Esophagus squamous epithelium (tissue), 5 donors: ENCODE measurements at regions not wholly inside any gene's neighbourhood (a gene's known extent, or its start where the extent isn't known, plus 50 kb on each side); places are given as distances from the start of the nearest gene placed in this dataset.

ENCODE experiments used
- DNase-seq: peaks from one replicate; lab custom pipeline; 2025; lab: John Stamatoyannopoulos, UW
- H3K27ac ChIP-seq, 4 donors: fragments of 200-600 bp; sonication (generic); one replicate each; pipeline ENCODE4 v1.5.1; 2016 to 2019; ENCODE audit warnings: mild to moderate bottlenecking in 1 of 4
- H3K27me3 ChIP-seq, 4 donors: fragments of 200-600 bp; sonication (generic); 1 replicate in 3 of 4; 2 replicates in 1 of 4; pipeline versions ENCODE4 v1.5.1 to v1.6.0; 2017 to 2021; ENCODE audit warnings: antibody characterized with exemption in 1 of 4
- H3K36me3 ChIP-seq, 3 donors: fragments of 200-600 bp; sonication (generic); one replicate each; pipeline ENCODE4 v1.5.1; 2016 to 2019
- H3K4me1 ChIP-seq, 3 donors: fragments of 200-600 bp; sonication (generic); one replicate each; pipeline ENCODE4 v1.5.1; 2017 to 2019
- H3K4me3 ChIP-seq, 4 donors: fragments of 200-600 bp; sonication (generic); 1 replicate in 3 of 4; 2 replicates in 1 of 4; pipeline ENCODE4 v1.5.1; 2016 to 2019; ENCODE audit warnings: mild to moderate bottlenecking in 2 of 4, moderate library complexity in 1 of 4
- H3K9me3 ChIP-seq, 3 donors: fragments of 200-600 bp; sonication (generic); one replicate each; pipeline ENCODE4 v1.5.1; 2016 to 2019
- POLR2A ChIP-seq, 4 donors: fragments of 450-650 bp; IDR thresholded peaks; one replicate each; pipeline ENCODE4 v1.6.1; 2017; ENCODE audit warnings: antibody characterized with exemption in 4 of 4, mild to moderate bottlenecking in 4 of 4, moderate library complexity in 3 of 4
- WGBS, 2 donors: methylation state at CpG; one replicate each; pipeline ENCODE4 v1.1.5; 2018; 5-methylcytosine and 5-hydroxymethylcytosine counted together
- intact Hi-C: fragments of 100-400 bp; cut with DNase I; formaldehyde crosslinking; loops from one replicate; pipeline ENCODE4 v1.15.0; 2022
- TF ChIP-seq, protein P1 (sequence below), 6 experiments: fragments of 450-650 bp in 4 of 6; fragments of 200-600 bp in 2 of 6; sonication (generic) in 2 of 6; IDR thresholded peaks; one replicate each; pipeline ENCODE4 v1.5.1; 2016 to 2019; ENCODE audit warnings: antibody characterized with exemption in 6 of 6, mild to moderate bottlenecking in 4 of 6, moderate library complexity in 4 of 6
- donor health status: DM: yes; HTN: yes; CAD: no.

- WGBS, 2 donors, result 56 to 82% methylated on average over 2 of the region's 2 CpGs
Measured at GRCh38 chr2:236510034-236510433, 59.6 kb upstream of the ACKR3 start.

DNA sequence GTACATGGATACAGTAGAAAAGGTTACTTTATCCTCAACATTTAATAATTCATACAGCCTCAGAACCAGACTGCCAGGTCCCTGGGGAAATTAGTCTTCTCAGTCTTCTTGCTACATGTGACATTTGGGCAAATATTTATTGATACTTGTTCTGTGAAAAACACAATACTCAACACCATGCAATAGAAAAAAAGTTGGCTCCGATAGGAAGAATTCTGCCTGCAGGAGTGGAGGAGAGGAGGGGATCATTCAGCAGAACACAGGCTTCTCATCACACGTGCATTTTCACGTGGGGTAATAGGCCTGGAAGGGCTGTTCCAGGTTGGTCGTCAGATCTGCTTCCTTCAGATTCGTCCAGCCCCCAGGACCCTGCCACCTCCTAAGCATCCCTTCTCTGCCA is 58.4 kb upstream of the ACKR3 start:
- H3K4me3 ChIP-seq, result no peak overlapping the region
- H3K27me3 ChIP-seq, result peaks cover 0 to 22% (median 0%) of the 10 kb centered on the region in 4 donors
- H3K27ac ChIP-seq, result no peak overlapping the region
- no peaks in the 10 kb centered on the region for H3K9me3 ChIP-seq
- no peak for DNase-seq
- peaks cover 0 to 21% (median 0%) of the 10 kb centered on the region in 3 donors for H3K4me1 ChIP-seq
- no peaks in the 10 kb centered on the region for H3K36me3 ChIP-seq
- TF ChIP-seq POLR2A (IDR thresholded peaks at IDR 0.05), result no peak
- TF ChIP-seq, protein P1, sequence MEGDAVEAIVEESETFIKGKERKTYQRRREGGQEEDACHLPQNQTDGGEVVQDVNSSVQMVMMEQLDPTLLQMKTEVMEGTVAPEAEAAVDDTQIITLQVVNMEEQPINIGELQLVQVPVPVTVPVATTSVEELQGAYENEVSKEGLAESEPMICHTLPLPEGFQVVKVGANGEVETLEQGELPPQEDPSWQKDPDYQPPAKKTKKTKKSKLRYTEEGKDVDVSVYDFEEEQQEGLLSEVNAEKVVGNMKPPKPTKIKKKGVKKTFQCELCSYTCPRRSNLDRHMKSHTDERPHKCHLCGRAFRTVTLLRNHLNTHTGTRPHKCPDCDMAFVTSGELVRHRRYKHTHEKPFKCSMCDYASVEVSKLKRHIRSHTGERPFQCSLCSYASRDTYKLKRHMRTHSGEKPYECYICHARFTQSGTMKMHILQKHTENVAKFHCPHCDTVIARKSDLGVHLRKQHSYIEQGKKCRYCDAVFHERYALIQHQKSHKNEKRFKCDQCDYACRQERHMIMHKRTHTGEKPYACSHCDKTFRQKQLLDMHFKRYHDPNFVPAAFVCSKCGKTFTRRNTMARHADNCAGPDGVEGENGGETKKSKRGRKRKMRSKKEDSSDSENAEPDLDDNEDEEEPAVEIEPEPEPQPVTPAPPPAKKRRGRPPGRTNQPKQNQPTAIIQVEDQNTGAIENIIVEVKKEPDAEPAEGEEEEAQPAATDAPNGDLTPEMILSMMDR (IDR thresholded peaks at IDR 0.05), result no peak
- 80 to 86% methylated on average over 5 of the region's 5 CpGs for WGBS, 2 donors
- intact Hi-C loops, result loop anchor here (5.0 to 10.0 kb wide), 2 partner anchors 56 to 514 kb away; partner anchors contain the start of gene ACKR3

More at GRCh38 chr2:236510034-236510433, 59.6 kb upstream of the ACKR3 start:
- TF ChIP-seq POLR2A (IDR thresholded peaks at IDR 0.05), result no peak
- TF ChIP-seq, protein P1 (IDR thresholded peaks at IDR 0.05), result no peak
- peaks cover 0 to 34% (median 0%) of the 10 kb centered on the region in 4 donors for H3K27me3 ChIP-seq
- no peak overlapping the region for H3K4me3 ChIP-seq
- intact Hi-C loops, result loop anchor here (5.0 to 10.0 kb wide), 2 partner anchors 57 to 515 kb away; partner anchors contain the start of gene ACKR3
- no peak overlapping the region for H3K27ac ChIP-seq
- H3K4me1 ChIP-seq, result peaks cover 0 to 21% (median 0%) of the 10 kb centered on the region in 3 donors
- no peaks in the 10 kb centered on the region for H3K36me3 ChIP-seq
- H3K9me3 ChIP-seq, result no peaks in the 10 kb centered on the region
- no peak for DNase-seq

DNA sequence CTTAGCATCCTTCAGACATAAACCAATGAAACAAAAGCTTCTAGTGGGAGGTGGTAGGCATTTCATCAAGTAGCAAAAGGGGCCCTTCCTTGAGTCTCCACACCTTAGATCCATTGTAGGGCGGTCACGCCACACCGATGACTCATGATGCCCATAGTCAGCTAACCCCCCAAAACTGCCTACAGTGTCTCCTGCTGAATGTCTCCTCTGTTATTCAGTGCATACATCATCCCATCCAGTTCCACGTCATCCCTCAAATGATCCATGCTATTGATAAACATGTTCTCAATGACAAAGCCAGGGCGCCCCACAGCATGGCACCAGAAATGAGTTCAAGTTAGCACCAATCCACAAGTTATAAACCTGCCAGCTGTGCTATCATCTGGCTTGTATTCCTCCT is 57.4 kb upstream of the ACKR3 start:
- no peak for TF ChIP-seq POLR2A (IDR thresholded peaks at IDR 0.05)
- TF ChIP-seq, protein P1 (IDR thresholded peaks at IDR 0.05), result no peak
- peaks cover 0 to 12% (median 0%) of the 10 kb centered on the region in 4 donors for H3K27me3 ChIP-seq
- intact Hi-C loops, result loop anchor here (5.0 to 10.0 kb wide), 2 partner anchors 55 to 513 kb away; partner anchors contain the start of gene ACKR3
- H3K36me3 ChIP-seq, result no peaks in the 10 kb centered on the region
- peaks cover 0 to 16% (median 0%) of the 10 kb centered on the region in 3 donors for H3K4me1 ChIP-seq
- no peak overlapping the region for H3K27ac ChIP-seq
- no peak overlapping the region for H3K4me3 ChIP-seq
- no peak for DNase-seq
- H3K9me3 ChIP-seq, result no peaks in the 10 kb centered on the region
- WGBS, 2 donors, result 89 to 97% methylated on average over 5 of the region's 5 CpGs

DNA sequence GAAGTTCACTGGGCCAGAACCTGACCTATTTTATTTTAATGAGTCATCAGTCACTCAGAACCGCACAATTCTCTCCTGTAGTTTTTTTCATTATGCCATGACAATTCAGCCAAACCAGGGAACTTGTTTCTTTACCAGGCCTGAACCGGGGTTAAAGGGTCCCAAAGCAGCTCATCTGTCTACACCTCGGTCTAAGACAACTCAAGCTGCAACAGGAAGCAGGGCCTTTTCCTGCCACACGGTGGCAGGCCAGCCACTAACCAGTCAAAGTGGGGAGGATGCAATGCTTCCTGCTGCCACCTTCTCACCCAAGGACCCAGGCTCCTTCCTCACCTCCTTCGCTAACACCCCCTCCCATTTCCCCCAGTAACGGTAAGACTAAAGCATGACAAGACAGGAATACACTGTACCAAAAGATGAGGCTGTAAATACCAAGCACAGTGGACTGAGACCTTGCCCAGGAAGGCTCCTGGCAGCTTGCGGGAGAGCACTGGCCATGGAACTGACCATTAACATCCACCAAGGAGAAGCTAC is 56.7 kb upstream of the ACKR3 start:
- Histone ChIP-seq H3K9me3 (no peaks in the 10 kb centered on the region), H3K4me1 (peaks cover 0 to 10% (median 0%) of the 10 kb centered on the region in 3 donors), H3K27ac (no peak overlapping the region), H3K27me3 (peaks cover 0 to 5% (median 0%) of the 10 kb centered on the region in 4 donors), H3K4me3 (no peak overlapping the region), H3K36me3 (no peaks in the 10 kb centered on the region)
- intact Hi-C loops, result loop anchor here (5.0 to 10.0 kb wide), 2 partner anchors 54 to 512 kb away; partner anchors contain the start of gene ACKR3
- DNase-seq, result no peak
- WGBS, 2 donors, result 10 to 23% methylated on average over 4 to 5 of the region's 7 CpGs
- TF ChIP-seq, protein P1 (IDR thresholded peaks at IDR 0.05), result peak; percentile 64 to 93 (median 88)
- TF ChIP-seq POLR2A (IDR thresholded peaks at IDR 0.05), result no peak

DNA sequence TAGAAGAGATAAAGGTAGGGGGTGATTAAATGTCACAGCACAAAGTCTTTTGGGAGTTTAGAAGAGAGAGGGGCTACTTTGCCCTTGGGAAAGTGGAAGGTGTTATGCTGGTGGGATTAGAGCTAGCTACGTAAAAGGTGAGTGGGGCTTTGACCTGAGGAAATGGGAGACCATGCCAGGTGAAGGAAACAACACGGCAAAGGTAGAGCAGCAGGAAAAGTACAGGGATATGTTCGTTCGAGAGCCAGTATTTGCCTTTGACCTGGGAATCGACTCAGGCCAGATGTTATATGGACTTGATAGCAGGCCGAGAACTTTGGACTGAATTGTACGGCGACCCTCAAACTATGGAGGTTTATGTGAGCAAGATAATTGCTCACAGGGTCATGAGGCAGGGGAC is 55.7 kb upstream of the ACKR3 start:
- Histone ChIP-seq H3K4me3 (no peak overlapping the region), H3K4me1 (peaks cover 0 to 10% (median 0%) of the 10 kb centered on the region in 3 donors), H3K27ac (no peak overlapping the region), H3K27me3 (no peaks in the 10 kb centered on the region), H3K36me3 (no peaks in the 10 kb centered on the region), H3K9me3 (no peaks in the 10 kb centered on the region)
- TF ChIP-seq POLR2A (IDR thresholded peaks at IDR 0.05), result no peak
- TF ChIP-seq, protein P1 (IDR thresholded peaks at IDR 0.05), result no peak
- intact Hi-C loops, result loop anchor here (5.0 to 10.0 kb wide), 2 partner anchors 53 to 511 kb away; partner anchors contain the start of gene ACKR3
- DNase-seq, result no peak
- WGBS, 2 donors, result 90 to 93% methylated on average over 8 of the region's 8 CpGs
